Tibial nerve (tissue), 4 donors: ENCODE measurements at regions not wholly inside any gene's neighbourhood (a gene's known extent, or its start where the extent isn't known, plus 50 kb on each side); places are given as distances from the start of the nearest gene placed in this dataset.

Source experiments
- EP300 ChIP-seq, 2 donors: sonication (generic); formaldehyde crosslinking; IDR thresholded peaks; one replicate each; pipeline ENCODE4 v1.6.1; 2017; ENCODE audit warnings: antibody characterized with exemption in 2 of 2, mild to moderate bottlenecking in 1 of 2
- TF ChIP-seq, protein P1 (sequence below), 5 experiments: fragments of 200-600 bp in 3 of 5; fragments of 450-650 bp in 2 of 5; sonication (generic) in 3 of 5; IDR thresholded peaks; one replicate each; pipeline ENCODE4 v1.5.1; 2016 to 2019; ENCODE audit warnings: antibody characterized with exemption in 5 of 5, mild to moderate bottlenecking in 3 of 5, moderate library complexity in 2 of 5

DNA sequence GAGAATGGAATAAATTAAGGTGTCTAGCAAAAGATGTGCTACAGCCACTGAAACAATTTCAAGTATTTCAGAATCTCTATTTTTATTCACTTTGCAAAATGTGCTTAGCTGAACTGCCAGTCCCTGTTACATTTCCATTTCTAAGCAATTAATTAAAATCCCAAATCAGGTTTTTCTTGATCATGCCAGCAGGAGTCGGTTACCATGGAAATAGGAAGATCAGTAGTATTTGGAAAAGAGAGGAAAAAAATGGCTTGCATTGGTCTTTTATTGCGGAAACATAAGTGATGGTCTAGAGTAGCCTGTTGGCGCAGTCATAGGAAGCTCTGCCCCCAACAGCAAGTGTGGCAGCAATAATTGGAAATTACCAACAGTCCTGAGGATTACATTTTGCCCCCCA, 867.1 kb downstream of the GATA3 start:
- TF ChIP-seq, protein P1, sequence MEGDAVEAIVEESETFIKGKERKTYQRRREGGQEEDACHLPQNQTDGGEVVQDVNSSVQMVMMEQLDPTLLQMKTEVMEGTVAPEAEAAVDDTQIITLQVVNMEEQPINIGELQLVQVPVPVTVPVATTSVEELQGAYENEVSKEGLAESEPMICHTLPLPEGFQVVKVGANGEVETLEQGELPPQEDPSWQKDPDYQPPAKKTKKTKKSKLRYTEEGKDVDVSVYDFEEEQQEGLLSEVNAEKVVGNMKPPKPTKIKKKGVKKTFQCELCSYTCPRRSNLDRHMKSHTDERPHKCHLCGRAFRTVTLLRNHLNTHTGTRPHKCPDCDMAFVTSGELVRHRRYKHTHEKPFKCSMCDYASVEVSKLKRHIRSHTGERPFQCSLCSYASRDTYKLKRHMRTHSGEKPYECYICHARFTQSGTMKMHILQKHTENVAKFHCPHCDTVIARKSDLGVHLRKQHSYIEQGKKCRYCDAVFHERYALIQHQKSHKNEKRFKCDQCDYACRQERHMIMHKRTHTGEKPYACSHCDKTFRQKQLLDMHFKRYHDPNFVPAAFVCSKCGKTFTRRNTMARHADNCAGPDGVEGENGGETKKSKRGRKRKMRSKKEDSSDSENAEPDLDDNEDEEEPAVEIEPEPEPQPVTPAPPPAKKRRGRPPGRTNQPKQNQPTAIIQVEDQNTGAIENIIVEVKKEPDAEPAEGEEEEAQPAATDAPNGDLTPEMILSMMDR (IDR thresholded peaks at IDR 0.05): no peak
- TF ChIP-seq EP300 (IDR thresholded peaks at IDR 0.05): no peak
